T-helper 22 cell (primary cell): ENCODE measurements at regions not wholly inside any gene's neighbourhood (a gene's known extent, or its start where the extent isn't known, plus 50 kb on each side); places are given as distances from the start of the nearest gene placed in this dataset.
A peak's percentile ranks its signal among the peaks of the same experiment; 100 is the strongest.
"Not testable (repeated sequence)": the region's sequence is repeated elsewhere in the genome, so short reads cannot be mapped to it uniquely, and the experiment has no call there.

Experiments
- DNase-seq: peaks from one replicate; pipeline ENCODE4 v3.0.0-alpha.2; 2020; ENCODE audit warnings: low read depth

DNA sequence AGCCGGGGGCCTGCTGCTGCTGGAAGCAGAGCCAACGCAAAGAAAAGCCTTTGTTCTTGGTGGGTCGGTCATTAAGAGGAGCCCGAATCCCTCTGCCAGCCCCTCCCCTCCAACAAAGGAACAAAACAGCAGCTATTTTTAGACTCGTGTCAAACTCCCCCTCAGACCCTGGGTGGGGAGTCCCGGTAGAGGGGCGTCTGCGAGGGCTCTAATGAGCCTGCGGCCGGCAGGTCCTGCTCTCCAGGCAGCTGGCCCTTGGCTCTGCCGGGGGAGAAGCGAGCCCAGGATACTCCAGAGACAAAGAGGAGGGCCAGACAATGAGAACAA is 114.0 kb downstream of the LHX2 start:
- DNase-seq = no peak

DNA sequence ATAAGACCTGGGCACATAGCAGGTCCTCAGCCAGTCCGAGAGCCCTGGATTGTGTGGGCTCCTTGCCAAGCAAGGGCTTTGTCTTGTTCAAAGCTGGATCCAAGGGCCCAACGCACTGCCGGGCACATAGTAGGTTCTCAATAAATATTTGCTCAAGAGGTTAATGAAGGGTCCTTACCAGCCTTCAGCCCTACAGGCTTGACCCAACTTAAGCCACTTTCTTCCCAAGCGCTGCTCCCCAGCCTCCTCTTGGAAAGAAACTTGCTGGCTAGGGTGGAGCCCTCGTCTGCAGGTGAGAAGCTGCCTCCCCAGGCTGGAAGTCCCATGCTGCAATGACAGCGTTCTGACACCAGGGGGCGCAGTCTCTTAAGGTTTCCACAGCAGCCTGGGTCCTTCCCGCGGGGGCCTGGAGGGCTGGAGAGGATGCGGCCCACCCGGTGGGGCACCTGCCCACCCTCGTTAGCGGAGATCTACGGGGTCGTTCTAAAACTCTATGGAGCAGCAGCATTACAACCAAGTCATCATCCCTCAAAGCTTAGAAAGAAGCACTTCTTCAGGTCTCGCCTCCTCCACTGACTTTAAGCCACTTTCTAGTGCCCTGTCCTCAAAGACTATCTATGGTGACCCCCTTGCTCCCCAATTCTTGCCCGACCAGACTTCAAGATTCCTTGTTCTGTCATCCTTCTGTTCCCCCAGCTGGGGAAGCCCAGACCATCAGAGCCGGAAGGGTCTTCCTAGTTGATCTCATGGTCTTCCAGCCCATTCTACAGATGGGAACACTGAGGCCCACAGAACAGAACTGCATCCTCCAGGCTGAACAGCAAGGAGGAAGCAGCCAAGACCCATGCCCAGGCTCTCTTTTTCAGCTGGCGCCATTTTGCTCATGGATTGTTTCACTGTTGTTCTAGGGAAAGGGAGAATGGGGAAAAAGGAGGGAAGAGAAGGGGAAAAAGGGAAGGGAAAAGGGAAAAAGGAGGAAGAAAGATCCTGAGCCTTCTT is 115.4 kb downstream of the LHX2 start:
- peak; percentile 46 for DNase-seq

DNA sequence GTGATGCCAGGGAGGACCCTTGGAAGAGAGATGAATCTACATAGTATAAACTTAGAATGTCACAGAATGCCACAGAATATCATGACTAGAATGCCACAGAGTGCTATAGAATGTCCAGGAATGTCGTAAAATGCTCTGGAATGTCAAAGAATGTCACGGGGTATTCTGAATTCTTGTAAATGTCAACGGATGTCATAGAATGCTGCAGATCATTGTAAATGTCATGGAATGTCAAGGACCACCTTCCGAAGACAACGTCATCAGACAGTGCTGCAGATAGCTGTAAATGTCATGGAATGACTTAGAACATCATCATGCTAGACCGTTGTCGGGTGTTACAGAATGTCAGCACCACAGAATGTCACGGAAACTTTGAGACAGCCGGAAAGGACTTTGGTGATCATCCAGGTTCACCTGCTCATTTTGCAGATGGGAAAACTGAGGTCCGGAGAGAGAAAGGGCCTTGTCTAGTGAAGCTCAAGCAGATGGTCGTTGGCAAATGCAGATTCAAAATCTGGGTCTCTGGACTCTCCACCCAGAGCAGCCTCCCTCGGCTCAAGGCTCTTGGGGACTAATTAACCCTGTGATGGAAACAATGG is 117.1 kb downstream of the LHX2 start:
- no peak for DNase-seq

DNA sequence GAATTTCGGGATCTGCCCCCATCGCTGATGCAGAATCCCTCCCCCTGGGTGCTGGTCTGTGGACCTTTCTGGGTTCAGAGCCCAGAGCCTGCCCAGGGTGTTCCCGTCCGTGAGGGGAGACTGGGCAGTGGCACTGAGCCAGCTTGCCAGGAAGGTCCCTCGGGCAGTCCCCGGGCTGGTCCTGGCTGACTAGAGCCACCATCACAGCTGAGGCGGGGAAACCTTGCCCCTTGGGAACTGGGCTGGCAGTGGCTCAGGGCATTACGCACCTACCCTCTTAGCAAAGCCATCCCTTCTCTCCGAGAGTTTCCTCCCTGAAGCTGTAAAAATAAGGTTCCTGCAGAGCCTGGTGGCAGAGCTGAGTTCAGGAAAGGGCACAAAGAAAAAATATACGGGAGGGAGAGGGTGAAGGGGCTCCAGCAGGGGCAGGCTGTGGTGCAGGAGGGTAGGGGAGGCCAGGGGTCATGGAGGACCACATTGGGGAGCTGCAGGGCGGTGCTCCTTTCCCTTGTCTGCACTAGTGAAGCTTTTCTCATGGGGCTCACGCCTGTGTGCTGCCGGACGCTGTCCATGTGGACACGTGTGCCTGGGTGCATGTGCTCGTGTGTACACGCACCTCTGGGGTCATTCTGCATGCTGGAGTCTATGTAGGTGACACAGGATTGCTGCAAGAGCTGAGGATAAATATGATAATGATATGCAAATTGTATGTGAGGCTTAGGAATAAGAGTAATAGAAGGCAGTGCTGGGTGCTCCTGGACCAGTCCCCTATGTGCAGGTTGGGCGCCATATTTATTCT is 118.9 kb downstream of the LHX2 start:
- no peak for DNase-seq

DNA sequence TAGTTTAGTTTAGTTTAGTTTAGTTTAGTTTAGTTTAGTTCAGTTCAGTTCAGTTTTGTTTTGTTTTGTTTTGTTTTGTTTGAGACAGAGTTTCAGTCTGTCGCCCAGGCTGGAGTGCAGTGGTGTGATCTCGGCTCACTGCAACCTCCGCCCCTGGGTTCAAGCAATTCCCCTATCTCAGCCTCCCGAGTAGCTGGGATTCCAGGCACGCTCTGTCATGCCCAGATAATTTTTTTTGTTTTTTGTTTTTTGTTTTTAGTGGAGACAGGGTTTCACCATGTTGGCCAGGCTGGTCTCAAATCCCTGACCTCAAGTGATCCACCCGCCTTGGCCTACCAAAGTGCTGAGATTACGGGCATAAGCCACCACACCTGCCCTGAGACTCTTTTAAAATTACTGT is 120.0 kb downstream of the LHX2 start:
- DNase-seq = not testable (repeated sequence)

DNA sequence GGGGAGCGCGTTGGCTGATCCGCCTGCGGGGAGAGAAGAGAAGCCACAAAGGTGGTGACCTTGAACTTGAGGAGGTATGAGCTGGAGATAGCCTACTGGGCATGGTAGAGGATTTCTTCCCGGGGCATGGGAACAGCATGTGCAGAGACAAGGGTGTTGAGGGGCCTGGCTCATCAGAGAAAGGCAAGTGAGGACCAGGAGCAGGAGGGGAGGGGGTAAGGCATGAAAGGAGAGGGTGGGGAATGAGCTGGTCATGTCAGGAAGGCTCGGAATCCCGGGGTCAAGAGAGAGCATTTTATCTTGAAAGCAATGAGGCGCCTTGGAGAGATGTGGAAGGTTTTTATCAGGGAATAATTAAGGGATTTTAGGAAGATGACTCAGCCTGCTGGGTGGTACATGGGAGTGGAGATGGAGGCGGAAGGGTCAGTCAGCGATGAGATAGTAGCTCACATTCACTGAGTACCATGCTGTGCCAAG is 121.1 kb downstream of the LHX2 start:
- DNase-seq = no peak

DNA sequence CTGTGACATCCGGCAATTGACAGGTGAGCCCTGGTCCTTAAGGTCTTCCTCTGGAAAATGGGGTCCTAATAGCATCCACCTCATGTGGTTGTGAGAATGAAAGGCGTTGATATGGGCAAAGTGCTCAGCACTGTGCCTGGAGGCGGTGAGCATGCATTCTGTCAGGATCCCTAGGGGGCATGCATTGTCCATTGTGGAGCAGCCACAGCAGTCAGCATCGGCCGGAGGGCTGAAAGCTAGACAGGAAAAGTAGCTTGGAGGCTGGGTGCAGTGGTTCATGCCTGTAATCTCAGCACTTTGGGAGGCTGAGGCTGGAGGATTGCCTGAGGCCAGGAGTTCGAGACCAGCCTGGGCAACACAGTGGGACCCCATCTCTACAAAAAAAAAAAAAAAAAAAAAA is 122.2 kb downstream of the LHX2 start:
- DNase-seq = no peak

DNA sequence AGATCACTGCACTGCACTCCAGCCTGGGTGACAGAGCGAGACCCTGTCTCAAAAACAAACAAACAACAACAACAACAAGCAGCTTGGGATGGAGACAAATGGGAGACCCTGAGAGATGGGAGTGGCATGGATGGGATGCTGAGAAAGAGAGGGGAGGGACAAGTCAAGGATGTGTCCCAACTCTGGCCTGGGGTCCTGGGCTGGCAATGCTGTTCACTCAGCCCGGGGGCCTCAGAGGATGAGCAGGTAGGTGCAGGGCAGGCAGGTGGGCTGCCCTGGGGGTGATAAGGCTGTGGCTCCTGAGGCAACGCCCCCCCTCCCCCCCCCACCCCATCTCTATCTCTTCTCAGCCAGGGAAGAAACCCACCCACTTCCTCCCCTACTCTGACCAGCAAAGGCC is 123.0 kb downstream of the LHX2 start:
- no peak for DNase-seq

DNA sequence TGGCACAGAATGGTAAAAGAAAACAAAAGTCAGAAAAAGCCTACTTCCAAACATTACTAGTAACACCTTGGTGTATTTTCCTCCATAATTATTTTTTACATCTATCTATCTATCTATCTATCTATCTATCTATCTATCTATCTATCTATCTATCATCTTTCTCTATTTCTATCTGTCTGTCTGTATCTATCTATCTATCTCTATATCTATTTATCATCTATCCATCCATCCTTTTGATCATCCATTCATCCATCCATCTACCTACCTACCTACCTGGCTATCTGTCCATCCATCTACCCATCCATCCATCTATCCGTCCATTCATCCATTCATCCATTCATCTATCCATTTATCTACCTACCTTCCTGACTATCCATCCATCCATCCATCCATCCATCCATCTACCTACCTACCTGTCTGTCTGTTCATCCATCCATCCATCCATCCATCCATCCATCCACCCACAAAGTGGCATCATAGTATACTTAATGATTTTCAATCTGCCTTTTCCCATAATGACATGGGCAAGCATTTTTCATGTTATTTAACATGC is 121.9 kb upstream of the NEK6 start:
- no peak for DNase-seq

DNA sequence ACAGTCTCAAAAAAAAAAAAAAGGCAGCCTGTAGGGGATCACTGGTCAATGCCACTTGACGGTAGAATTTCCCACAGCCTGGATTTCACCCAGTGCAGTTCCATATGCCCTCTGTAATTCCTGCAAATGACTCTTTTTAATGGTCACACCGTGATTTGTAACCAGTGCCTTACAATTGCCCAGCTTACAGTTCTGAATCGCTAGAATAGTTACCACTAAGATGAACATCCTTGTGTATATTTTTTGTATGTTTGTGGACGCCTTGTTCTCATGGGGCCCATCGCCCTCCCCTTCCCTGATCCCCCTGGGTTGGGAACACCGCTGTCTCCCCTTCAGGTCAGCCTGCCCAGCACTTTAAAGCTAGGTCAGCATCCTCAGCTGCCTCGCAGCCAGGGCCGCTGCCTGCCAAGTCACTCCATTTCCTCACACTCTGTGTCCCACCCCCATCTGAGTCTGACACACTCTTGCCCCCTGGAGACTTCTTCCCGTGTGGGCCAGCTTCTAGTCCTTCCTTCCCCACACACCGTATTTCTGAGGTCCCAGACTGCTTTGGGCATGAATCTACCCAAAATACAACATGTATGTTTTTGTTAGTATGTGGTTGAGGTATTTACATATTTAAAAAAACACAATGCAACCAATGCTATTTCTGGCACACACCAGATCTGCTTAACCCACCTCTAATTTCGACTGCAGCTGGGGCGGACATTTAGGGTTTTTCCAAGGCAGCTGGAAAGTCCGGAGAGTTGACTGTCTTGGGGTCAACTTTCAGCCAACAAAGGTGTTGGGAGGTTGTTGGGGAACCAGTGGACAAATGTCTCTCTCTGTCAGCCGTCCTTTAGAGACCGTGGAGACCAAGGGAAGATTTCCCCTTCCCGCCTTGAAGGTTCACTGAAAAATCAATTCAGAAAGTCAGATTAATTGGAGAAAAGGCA is 120.5 kb upstream of the NEK6 start:
- no peak for DNase-seq

DNA sequence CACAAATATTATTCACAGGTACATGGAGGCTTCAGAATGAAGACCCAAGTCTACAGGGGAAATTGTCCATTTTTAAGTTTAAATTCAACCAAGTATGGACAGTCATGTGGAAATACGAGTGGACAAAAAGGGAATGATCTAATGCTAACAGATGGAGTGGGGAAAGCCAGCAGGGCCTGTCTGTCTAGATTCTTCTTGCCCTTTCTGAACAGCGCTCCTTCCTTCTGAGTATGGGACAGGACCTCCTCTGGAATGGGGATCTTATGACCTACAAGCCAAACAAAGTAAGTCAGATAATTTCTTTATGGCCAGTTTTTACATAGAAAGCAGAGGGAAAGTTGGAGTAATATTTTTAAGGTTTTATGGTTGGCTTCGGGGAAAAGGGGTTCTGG is 119.8 kb upstream of the NEK6 start:
- DNase-seq = no peak

DNA sequence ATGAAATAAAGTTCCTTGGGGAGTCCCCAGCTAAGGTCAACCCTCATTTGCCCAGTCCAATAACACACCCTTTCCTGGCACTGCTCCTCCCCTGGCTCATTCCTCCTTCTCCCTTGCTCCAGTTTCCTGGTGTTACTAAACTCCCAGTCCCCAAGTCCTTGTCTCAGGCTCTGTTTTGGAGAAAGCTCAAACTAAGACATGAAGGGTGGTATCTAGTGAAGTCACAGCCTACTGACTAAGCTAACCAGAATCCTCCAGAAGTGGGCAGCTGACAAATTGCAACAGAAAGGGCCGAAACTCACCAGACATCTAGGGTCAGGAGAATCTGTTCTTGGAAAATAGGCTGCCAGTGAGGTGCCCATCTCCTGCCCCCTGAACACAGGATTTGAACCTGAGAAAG is 118.7 kb upstream of the NEK6 start:
- no peak for DNase-seq

DNA sequence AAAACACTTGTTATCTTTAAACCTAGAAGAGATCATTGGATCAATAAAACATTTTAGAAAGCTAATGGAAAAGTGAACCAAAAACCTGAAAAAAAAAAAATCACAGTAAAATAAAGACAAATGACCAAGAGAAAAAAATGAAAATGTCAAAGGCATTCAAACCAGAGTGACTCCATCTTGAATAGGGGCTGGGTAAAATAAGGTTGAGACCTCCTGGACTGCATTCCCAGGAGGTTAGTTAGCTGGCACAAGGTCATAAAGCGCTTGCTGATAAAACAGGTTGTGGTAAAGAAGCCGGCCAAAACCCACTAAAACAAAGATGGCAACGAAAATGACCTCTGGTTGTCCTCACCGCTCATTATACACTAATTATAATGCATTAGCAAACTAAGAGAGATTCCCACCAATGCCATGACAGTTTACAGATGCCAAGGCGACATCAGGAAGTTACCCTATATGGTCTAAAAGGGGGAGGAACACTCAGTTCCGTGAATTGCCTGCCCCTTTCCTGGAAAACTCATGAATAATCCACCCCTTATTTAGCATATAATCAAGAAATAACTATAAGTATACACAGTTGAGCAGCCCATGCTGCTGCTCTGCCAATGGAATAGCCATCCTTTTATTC is 116.7 kb upstream of the NEK6 start:
- no peak for DNase-seq

DNA sequence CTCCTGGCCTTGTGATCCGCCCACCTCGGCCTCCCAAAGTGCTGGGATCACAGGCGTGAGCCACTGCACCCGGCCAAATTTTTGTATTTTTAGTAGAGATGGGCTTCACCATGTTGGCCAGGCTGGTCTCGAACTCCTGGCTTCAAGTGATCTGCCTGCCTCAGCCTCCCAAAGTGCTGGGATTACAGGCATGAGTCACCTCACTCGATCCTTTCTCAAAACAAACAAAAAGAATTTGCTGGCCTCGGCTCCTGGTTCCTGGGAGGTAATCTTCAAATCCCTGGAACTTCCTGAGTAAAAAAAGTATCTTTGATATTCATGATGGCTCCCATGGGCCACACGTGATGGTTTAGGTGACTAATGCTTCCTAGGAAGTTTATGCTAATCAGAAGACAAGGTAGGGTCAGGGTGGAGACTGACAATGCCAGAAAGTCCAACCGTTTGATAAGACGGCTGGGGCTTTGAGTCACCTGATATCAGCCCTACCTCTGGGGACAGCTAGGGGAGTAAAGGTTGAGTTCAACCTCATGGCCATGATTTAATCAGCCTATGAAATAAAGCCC is 113.1 kb upstream of the NEK6 start:
- DNase-seq = not testable (repeated sequence)

DNA sequence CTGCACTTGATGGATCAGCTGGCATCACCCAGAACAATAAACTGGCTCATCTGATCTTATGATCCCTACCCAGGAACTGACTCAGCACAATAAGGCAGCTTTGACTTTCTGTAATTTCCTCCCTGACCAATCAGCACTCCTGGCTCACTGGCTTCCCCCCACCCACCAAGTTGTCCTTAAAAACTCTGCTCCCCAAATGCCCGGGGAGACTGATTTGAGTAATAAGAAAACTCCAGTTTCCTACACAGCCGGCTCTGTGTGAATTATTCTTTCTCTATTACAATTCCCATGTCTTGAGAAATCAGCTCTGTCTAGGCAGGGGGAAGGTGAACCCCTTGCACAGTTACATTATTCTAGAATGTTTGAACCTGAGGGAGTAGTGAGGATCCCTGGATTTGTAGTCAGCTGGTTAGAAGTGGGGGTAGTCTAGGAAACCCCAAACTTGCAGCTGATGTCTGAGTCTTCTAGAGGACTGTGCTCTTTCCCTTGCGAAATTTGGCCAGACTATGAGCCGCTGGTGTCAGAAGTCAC is 111.7 kb upstream of the NEK6 start:
- DNase-seq = no peak

DNA sequence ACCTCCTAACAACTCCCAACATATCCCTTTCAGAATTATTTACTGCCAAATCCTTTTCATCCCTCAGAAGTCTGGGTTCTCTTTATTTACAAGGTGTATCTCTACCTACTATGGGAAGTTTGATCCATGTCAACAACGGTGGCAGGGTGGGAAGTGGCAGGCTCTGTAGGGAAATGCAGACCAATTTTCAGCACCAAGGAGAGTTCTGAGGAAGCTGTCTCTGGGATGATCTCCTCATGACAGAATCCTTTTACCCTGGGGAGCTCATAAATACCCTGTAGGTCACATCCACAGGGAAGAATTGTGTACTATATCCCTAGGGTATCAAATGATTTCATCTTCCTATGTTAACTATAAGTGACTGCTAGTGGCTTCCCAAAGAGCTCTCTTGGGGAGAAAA is 107.8 kb upstream of the NEK6 start:
- DNase-seq = no peak

DNA sequence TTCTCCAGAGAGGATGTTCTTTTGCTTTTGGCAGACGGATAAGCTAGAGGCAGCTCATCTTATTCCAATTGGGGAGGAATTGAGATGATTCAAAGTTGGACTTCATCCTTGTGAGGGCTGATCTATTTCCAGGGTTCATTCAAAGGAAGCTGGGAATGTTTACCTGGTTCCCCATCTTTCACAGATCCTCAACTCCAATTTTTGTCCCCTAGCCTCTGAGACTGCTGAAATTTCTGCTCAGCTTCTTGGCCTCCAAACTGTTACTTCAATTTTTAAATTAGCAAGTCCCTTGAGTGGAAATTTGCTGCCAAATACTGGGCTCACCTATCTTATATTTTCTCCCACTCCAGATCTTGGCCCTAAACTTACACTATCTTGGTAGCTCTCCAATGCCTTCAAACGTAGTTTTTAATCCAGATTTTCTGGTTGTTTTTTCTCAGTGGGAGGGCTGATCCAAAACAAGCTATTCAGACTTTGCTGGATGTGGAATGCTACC is 93.9 kb upstream of the NEK6 start:
- DNase-seq = no peak

DNA sequence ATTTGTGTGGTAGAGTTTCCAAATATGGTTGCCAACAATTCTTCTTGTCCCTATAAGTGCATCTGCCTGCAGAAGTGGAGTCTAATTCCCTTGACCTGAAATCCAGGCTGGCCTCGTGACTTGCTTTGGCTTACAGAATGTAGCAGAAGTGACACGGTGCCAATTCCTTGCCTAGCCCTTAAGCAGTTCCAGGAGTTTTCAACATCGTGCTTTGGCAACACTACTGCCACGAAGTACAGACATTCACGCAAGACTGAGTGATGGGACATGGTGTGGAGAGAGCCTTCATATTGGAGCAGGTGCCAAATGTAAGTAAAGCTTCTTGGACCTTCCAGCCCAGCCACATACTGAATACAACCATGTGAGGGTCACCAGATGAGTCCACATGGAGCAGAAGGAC is 92.9 kb upstream of the NEK6 start:
- no peak for DNase-seq

DNA sequence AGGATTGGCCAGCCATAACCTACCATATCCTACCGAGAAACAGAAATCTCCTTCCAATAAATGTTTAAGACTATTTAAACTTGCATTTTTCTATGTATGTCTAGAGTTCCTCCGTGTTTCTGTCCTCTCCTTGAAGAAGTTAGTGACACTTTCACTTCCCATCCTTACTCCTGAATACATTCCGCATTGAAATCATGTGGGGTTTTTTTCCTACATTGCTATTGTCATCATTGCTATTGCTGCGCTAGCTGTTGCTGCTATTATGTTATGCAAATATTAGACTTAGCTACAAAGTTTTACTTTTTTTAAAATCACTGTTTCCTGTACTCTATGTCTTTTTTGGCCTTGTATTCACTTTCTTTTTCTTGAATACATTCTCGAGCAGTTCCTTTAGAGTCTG is 83.3 kb upstream of the NEK6 start:
- no peak for DNase-seq

DNA sequence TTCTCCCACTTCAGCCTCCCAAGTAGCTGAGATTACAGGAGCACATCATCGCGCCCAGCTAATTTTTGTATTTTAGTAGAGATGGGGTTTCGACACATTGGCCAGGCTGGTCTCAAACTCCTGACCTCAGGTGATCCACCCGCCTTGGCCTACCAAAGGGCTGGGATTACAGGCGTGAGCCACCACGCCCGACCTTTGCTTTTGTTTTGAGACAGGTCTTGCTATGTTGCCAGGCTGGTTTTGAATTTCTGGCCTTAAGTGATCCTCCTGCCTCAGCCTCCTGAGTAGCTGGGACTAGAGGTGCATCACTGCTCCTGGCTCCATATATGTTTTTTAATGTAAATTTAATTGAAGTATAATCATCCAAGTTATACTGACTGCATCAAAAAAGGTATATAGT is 80.2 kb upstream of the NEK6 start:
- DNase-seq = not testable (repeated sequence)
